Tibial nerve (tissue), 4 donors: ENCODE measurements at regions not wholly inside any gene's neighbourhood (a gene's known extent, or its start where the extent isn't known, plus 50 kb on each side); places are given as distances from the start of the nearest gene placed in this dataset.

Experiments
- EP300 ChIP-seq, 2 donors: sonication (generic); formaldehyde crosslinking; IDR thresholded peaks; one replicate each; pipeline ENCODE4 v1.6.1; 2017; ENCODE audit warnings: antibody characterized with exemption in 2 of 2, mild to moderate bottlenecking in 1 of 2
- POLR2A ChIP-seq, 2 donors: fragments of 450-650 bp; IDR thresholded peaks; one replicate each; pipeline ENCODE4 v1.6.1; 2017; ENCODE audit warnings: antibody characterized with exemption in 2 of 2, mild to moderate bottlenecking in 2 of 2, moderate library complexity in 2 of 2
- TF ChIP-seq, protein P1 (sequence below), 5 experiments: fragments of 200-600 bp in 3 of 5; fragments of 450-650 bp in 2 of 5; sonication (generic) in 3 of 5; IDR thresholded peaks; one replicate each; pipeline ENCODE4 v1.5.1; 2016 to 2019; ENCODE audit warnings: antibody characterized with exemption in 5 of 5, mild to moderate bottlenecking in 3 of 5, moderate library complexity in 2 of 5

DNA sequence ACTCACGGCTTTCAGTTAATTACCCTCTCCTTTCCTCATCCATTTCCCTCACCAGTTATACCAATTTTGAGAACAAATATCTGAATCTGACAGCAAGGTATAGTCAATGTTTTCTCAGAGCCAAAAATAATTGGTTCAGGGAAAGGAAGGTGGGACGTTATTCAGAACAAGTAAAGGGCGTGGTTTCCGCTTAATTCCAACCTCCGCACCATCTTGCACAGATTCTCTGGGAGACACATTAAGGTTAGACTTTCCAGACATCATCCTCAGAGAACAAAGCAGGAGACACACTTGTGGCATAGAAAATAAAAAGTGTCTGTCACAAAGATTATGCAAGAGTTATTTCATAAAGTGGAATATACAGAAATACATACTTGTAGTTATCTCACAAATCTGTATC is 441.2 kb downstream of the IRX1 start:
- TF ChIP-seq, protein P1, sequence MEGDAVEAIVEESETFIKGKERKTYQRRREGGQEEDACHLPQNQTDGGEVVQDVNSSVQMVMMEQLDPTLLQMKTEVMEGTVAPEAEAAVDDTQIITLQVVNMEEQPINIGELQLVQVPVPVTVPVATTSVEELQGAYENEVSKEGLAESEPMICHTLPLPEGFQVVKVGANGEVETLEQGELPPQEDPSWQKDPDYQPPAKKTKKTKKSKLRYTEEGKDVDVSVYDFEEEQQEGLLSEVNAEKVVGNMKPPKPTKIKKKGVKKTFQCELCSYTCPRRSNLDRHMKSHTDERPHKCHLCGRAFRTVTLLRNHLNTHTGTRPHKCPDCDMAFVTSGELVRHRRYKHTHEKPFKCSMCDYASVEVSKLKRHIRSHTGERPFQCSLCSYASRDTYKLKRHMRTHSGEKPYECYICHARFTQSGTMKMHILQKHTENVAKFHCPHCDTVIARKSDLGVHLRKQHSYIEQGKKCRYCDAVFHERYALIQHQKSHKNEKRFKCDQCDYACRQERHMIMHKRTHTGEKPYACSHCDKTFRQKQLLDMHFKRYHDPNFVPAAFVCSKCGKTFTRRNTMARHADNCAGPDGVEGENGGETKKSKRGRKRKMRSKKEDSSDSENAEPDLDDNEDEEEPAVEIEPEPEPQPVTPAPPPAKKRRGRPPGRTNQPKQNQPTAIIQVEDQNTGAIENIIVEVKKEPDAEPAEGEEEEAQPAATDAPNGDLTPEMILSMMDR (IDR thresholded peaks at IDR 0.05) = no peak
- no peak for TF ChIP-seq POLR2A (IDR thresholded peaks at IDR 0.05)
- TF ChIP-seq EP300 (IDR thresholded peaks at IDR 0.05) = no peak
